Right cardiac atrium (tissue), 5 donors: ENCODE measurements at regions not wholly inside any gene's neighbourhood (a gene's known extent, or its start where the extent isn't known, plus 50 kb on each side); places are given as distances from the start of the nearest gene placed in this dataset.

Experiments used
- ATAC-seq, 2 donors: fragments of 200-7000 bp; cut with Tn5 transposase; one replicate each; pipeline versions ENCODE4 v1.8.0 to v1.9.1; 2020; ENCODE audit warnings: moderate library complexity in 2 of 2, mild to moderate bottlenecking in 1 of 2
- DNase-seq, 3 donors: peaks; one replicate each; pipeline ENCODE4 v3.0.0-alpha.2; 2020
- H3K27ac ChIP-seq: one replicate; pipeline ENCODE4 v1.5.1; 2013; ENCODE audit warnings: mild to moderate bottlenecking, low read length, control low read depth, moderate library complexity
- H3K27me3 ChIP-seq: one replicate; pipeline ENCODE4 v1.6.1; 2013; ENCODE audit not compliant: control insufficient read depth, insufficient read depth
- H3K4me1 ChIP-seq: one replicate; pipeline ENCODE4 v1.6.1; 2013; ENCODE audit warnings: low read length; ENCODE audit not compliant: control insufficient read depth, insufficient read depth
- H3K4me3 ChIP-seq: one replicate; pipeline ENCODE4 v1.5.1; 2013; ENCODE audit warnings: low read length, control low read depth
- H3K9me3 ChIP-seq: one replicate; pipeline ENCODE4 v1.6.1; 2013; ENCODE audit warnings: low read length; ENCODE audit not compliant: control insufficient read depth
- WGBS: extraction: QIAGEN DNeasy Blood & Tissue Kit; methylation state at CpG from one replicate; pipeline ENCODE4 v1.1.7; 2013; 5-methylcytosine and 5-hydroxymethylcytosine counted together
- intact Hi-C, 4 donors: fragments of 100-400 bp; cut with DNase I; formaldehyde crosslinking; loops; one replicate each; pipeline versions ENCODE4 v1.11.0 to v1.14.0; 2022 to 2023
- donor health status: healthy with polysubstance abuse.
- donor health status: DM: no; HTN: yes; CAD: no.
- donor health status: DM: no; HTN: no; CAD: no.
- donor health status: DM: no; HTN: yes; CAD: no; lungs with severe emphysema.
- donor health status: DM: yes; HTN: yes; CAD: no.

GRCh38 chrY:19856474-19857135 lies 112.1 kb upstream of the KDM5D start:
- Histone ChIP-seq H3K9me3 (no peaks in the 10 kb centered on the region), H3K27ac (no peak overlapping the region), H3K4me1 (no peaks in the 10 kb centered on the region), H3K4me3 (no peak overlapping the region), H3K27me3 (no peaks in the 10 kb centered on the region)
- DNase-seq (no peak), ATAC-seq (no peak)
- intact Hi-C loops = no loop called here
- WGBS = 48% methylated on average over 3 of the region's 3 CpGs

GRCh38 chrY:19842972-19843371 lies 98.4 kb upstream of the KDM5D start:
- intact Hi-C loops = no loop called here
- DNase-seq (no peak), ATAC-seq (no peak)
- Histone ChIP-seq H3K4me1 (no peaks in the 10 kb centered on the region), H3K27ac (no peak overlapping the region), H3K4me3 (no peak overlapping the region), H3K9me3 (no peaks in the 10 kb centered on the region), H3K27me3 (no peaks in the 10 kb centered on the region)
- 66% methylated on average over 1 of the region's 1 CpG for WGBS

- ATAC-seq (no peak), DNase-seq (no peak)
- intact Hi-C loops = no loop called here
- Histone ChIP-seq H3K4me1 (no peaks in the 10 kb centered on the region), H3K27ac (no peak overlapping the region), H3K4me3 (no peak overlapping the region), H3K9me3 (no peaks in the 10 kb centered on the region), H3K27me3 (no peaks in the 10 kb centered on the region)
- 67% methylated on average over 2 of the region's 2 CpGs for WGBS
Observed at GRCh38 chrY:19824136-19824535, 79.6 kb upstream of the KDM5D start.

DNA sequence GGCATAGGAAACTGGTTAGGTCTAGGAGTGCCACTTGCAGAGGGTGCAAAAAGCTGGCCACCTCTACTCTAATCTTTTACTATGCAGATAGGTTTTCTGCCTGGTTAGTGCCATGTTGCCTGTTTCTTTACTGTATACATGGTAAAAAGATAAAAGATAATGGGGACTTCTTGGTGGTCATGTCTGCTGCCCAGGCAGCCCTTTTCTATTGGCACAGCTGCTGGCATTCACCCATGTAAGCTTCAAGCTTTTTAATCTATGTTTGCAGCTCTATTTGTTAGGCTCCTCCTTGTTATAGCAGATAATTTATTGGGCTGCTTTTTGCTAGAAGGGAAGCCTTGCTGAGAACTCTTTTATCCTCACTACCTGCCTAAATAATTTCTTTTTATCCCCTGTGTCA lies 74.0 kb upstream of the KDM5D start:
- H3K27ac ChIP-seq = no peak overlapping the region
- no peak for DNase-seq
- no peaks in the 10 kb centered on the region for H3K27me3 ChIP-seq
- no peaks in the 10 kb centered on the region for H3K9me3 ChIP-seq
- no peak overlapping the region for H3K4me3 ChIP-seq
- intact Hi-C loops = no loop called here
- no peaks in the 10 kb centered on the region for H3K4me1 ChIP-seq
- ATAC-seq = no peak

DNA sequence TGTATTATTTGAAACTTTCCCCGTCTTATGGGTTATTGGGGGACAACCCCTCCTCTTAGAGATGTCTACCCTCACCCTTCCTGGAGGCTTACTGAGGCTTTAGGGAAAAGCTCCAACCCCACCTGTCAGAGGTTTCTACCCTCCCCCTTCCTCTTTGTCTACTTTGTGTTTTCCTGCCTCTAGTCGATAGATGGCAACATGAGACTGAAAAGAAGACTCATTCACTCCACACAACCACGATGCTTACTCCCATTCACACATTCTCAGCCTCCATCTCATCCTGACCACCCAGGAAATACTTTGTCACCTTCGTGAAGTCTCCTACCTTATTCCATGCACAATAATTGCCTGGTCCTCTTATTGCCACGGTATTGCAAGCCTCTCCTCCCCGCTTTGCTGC lies 72.4 kb upstream of the KDM5D start:
- Histone ChIP-seq H3K27me3 (no peaks in the 10 kb centered on the region), H3K27ac (no peak overlapping the region), H3K9me3 (no peaks in the 10 kb centered on the region), H3K4me1 (no peaks in the 10 kb centered on the region), H3K4me3 (no peak overlapping the region)
- DNase-seq (no peak), ATAC-seq (peak in 1 of 2 donors; percentile 66)
- intact Hi-C loops = no loop called here
- WGBS = 36% methylated on average over 6 of the region's 6 CpGs

- ATAC-seq (peak in 1 of 2 donors; percentile 96), DNase-seq (peak in 1 of 3 donors; percentile 84)
- Histone ChIP-seq H3K9me3 (no peaks in the 10 kb centered on the region), H3K27ac (no peak overlapping the region), H3K4me1 (no peaks in the 10 kb centered on the region), H3K27me3 (no peaks in the 10 kb centered on the region), H3K4me3 (no peak overlapping the region)
- intact Hi-C loops = no loop called here
- 30% methylated on average over 18 of the region's 18 CpGs for WGBS
Observed at GRCh38 chrY:19816053-19816823, 71.7 kb upstream of the KDM5D start.
